Common myeloid progenitor, CD34-positive (primary cell): ENCODE measurements at regions not wholly inside any gene's neighbourhood (a gene's known extent, or its start where the extent isn't known, plus 50 kb on each side); places are given as distances from the start of the nearest gene placed in this dataset.
"Not testable (repeated sequence)": the region's sequence is repeated elsewhere in the genome, so short reads cannot be mapped to it uniquely, and the experiment has no call there.

Experiments used
- CTCF ChIA-PET: fragments of 350-600 bp; sonication (Branson Sonifier 250); formaldehyde crosslinking; loops from one replicate; lab custom pipeline; 2021; ENCODE audit warnings: antibody characterized with exemption; lab: Charles Lee
- POLR2A ChIA-PET: fragments of 350-600 bp; sonication (Branson Sonifier 250); formaldehyde crosslinking; loops from one replicate; lab custom pipeline; 2021; ENCODE audit warnings: antibody characterized with exemption; lab: Charles Lee
- DNase-seq, 3 donors: peaks; one replicate each; pipeline versions ENCODE4 v3.0.0 to v3.0.0-alpha.2; 2013
- H3K27ac ChIP-seq, 2 experiments: 1 replicate in 1 of 2; 2 replicates in 1 of 2; pipeline ENCODE4 v1.7.0; 2013; ENCODE audit warnings: inconsistent platforms in 2 of 2, low read length in 2 of 2, mild to moderate bottlenecking in 2 of 2, low read depth in 1 of 2, moderate library complexity in 1 of 2; ENCODE audit not compliant: severe bottlenecking in 2 of 2, insufficient read depth in 1 of 2, poor library complexity in 1 of 2
- H3K27me3 ChIP-seq, 5 experiments: replicated peaks in 2 of 5; 1 replicate in 3 of 5; 2 replicates in 2 of 5; pipeline versions ENCODE4 v1.6.1 to v1.7.0; 2013; ENCODE audit warnings: low read length in 4 of 5, mild to moderate bottlenecking in 2 of 5, moderate library complexity in 2 of 5, inconsistent platforms in 1 of 5; ENCODE audit not compliant: insufficient read depth in 5 of 5, control insufficient read depth in 4 of 5
- H3K36me3 ChIP-seq, 4 experiments: 1 replicate in 2 of 4; 2 replicates in 2 of 4; pipeline versions ENCODE4 v1.6.1 to v1.7.0; 2013; ENCODE audit warnings: low read length in 3 of 4, control low read depth in 1 of 4, mild to moderate bottlenecking in 1 of 4; ENCODE audit not compliant: control insufficient read depth in 4 of 4, insufficient read depth in 4 of 4
- H3K4me1 ChIP-seq, 4 experiments: 1 replicate in 3 of 4; 2 replicates in 1 of 4; pipeline versions ENCODE4 v1.6.1 to v1.7.1; 2013; ENCODE audit warnings: low read length in 3 of 4, mild to moderate bottlenecking in 3 of 4, control low read depth in 1 of 4, inconsistent platforms in 1 of 4, moderate library complexity in 1 of 4; ENCODE audit not compliant: control insufficient read depth in 4 of 4, insufficient read depth in 4 of 4; ENCODE audit errors: control extremely low read depth in 1 of 4
- H3K4me3 ChIP-seq, 7 experiments: 1 replicate in 4 of 7; 2 replicates in 3 of 7; pipeline versions ENCODE4 v1.5.1 to v1.7.0; 2013; ENCODE audit warnings: mild to moderate bottlenecking in 7 of 7, low read length in 6 of 7, moderate library complexity in 6 of 7, inconsistent platforms in 2 of 7, low read depth in 2 of 7, control low read depth in 1 of 7; ENCODE audit not compliant: insufficient read depth in 4 of 7, control insufficient read depth in 1 of 7; ENCODE audit errors: extremely low read depth in 1 of 7
- H3K9me3 ChIP-seq, 5 experiments: 1 replicate in 4 of 5; 2 replicates in 1 of 5; pipeline versions ENCODE4 v1.6.1 to v1.7.1; 2013; ENCODE audit warnings: low read length in 4 of 5, mild to moderate bottlenecking in 2 of 5, inconsistent platforms in 1 of 5, low read depth in 1 of 5, moderate library complexity in 1 of 5; ENCODE audit not compliant: control insufficient read depth in 4 of 5, insufficient read depth in 2 of 5; ENCODE audit errors: control extremely low read depth in 1 of 5
- WGBS: methylation state at CpG from one replicate; pipeline ENCODE4 v1.1.5; 2013; ENCODE audit not compliant: insufficient coverage; 5-methylcytosine and 5-hydroxymethylcytosine counted together

GRCh38 chr4:97317201-97317600 lies 826.1 kb downstream of the STPG2 start:
- H3K27me3 ChIP-seq = no peaks in the 10 kb centered on the region
- CTCF ChIA-PET = no interaction called here
- POLR2A ChIA-PET = no interaction called here
- no peak overlapping the region for H3K4me3 ChIP-seq
- no peaks in the 10 kb centered on the region for H3K36me3 ChIP-seq
- peaks cover 0 to 2% (median 0%) of the 10 kb centered on the region in 5 experiments for H3K9me3 ChIP-seq
- WGBS = no CpG with 5 or more reads among the region's 2 CpGs
- DNase-seq = no peak
- H3K4me1 ChIP-seq = no peaks in the 10 kb centered on the region
- no peak overlapping the region for H3K27ac ChIP-seq

DNA sequence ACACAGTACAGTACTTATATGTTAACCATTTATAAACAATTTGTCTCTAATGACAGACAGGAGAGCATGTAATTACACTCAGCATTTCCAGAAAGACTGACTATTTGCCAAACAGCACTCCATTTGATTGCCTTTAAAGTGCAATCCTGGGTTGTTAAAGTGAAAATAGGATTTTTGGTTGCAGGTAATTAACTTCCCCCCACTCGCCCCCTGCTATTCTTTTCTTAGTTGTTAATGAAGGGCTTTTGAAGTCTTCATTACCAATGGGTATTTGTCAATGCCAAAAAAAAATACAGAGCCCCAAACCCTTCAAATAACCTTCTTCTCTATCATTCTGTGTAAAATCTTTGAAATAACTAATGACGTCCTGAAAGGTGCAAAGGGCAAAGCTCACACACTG lies 825.6 kb downstream of the STPG2 start:
- no peak overlapping the region for H3K27ac ChIP-seq
- no peaks in the 10 kb centered on the region for H3K4me1 ChIP-seq
- no peaks in the 10 kb centered on the region for H3K27me3 ChIP-seq
- H3K36me3 ChIP-seq = no peaks in the 10 kb centered on the region
- peaks cover 0 to 2% (median 0%) of the 10 kb centered on the region in 5 experiments for H3K9me3 ChIP-seq
- H3K4me3 ChIP-seq = no peak overlapping the region
- POLR2A ChIA-PET = no interaction called here
- WGBS = 71% methylated on average over 1 of the region's 2 CpGs
- CTCF ChIA-PET = no interaction called here
- no peak for DNase-seq

DNA sequence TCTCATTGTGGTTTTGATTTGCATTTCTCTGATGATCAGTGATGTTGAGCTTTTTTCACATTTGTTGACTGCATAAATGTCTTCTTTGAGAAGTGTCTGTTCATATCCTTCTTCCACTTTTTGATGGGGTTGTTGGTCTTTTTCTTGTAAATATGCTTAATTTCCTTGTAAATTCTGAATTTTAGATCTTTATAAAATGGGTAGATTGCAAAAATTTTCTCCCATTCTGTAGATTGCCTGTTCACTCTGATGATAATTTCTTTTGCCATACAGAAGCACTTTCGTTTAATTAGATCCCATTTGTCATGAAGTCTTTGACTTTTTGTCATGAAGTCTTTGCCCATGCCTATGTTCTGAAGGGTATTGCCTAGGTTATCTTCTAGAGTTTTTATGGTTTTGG lies 817.5 kb downstream of the STPG2 start:
- POLR2A ChIA-PET, H3K4me3 ChIP-seq, H3K36me3 ChIP-seq, H3K27ac ChIP-seq, H3K4me1 ChIP-seq, H3K9me3 ChIP-seq, CTCF ChIA-PET, H3K27me3 ChIP-seq: not testable (repeated sequence)
- 100% methylated on average over 1 of the region's 1 CpG for WGBS
- DNase-seq = peak in 1 of 3 donors; percentile 7

GRCh38 chr4:97330917-97331316 lies 812.4 kb downstream of the STPG2 start:
- POLR2A ChIA-PET = no interaction called here
- Histone ChIP-seq H3K27ac (no peak overlapping the region), H3K4me1 (no peaks in the 10 kb centered on the region), H3K4me3 (no peak overlapping the region), H3K27me3 (no peaks in the 10 kb centered on the region), H3K36me3 (no peaks in the 10 kb centered on the region), H3K9me3 (no peaks in the 10 kb centered on the region)
- no peak for DNase-seq
- 38% methylated on average over 1 of the region's 1 CpG for WGBS
- CTCF ChIA-PET = no interaction called here

DNA sequence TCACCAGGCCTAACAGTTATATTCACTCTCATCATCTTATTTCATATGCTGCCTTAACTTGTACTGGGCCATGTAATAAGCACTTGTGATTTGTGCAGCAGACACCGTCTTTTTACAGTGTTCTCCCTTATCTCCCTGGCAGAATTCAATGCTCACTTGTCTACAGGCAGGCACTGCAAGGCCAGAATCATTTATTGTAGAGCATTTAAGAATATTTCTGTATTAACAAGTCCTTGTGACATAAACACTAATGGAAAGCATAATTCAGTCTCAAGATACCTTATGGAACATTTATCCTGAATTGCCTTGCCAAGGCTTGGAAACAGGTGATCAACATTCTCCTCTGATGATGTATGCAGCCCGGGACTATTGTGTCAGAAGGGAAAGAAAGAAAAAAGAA lies 808.9 kb downstream of the STPG2 start:
- Histone ChIP-seq H3K27me3 (no peaks in the 10 kb centered on the region), H3K4me3 (no peak overlapping the region), H3K27ac (no peak overlapping the region), H3K4me1 (no peaks in the 10 kb centered on the region), H3K9me3 (peaks cover 0 to 11% (median 8%) of the 10 kb centered on the region in 5 experiments), H3K36me3 (no peaks in the 10 kb centered on the region)
- 80% methylated on average over 1 of the region's 2 CpGs for WGBS
- CTCF ChIA-PET = no interaction called here
- POLR2A ChIA-PET = no interaction called here
- no peak for DNase-seq

- Histone ChIP-seq H3K9me3 (peaks cover 0 to 3% (median 0%) of the 10 kb centered on the region in 5 experiments), H3K27ac (no peak overlapping the region), H3K4me3 (no peak overlapping the region), H3K4me1 (no peaks in the 10 kb centered on the region), H3K36me3 (no peaks in the 10 kb centered on the region), H3K27me3 (no peaks in the 10 kb centered on the region)
- ChIA-PET CTCF (interaction anchor here (0.6 kb wide), 1 partner anchor 1563 kb away, joined by 4 read pairs; no protein-coding TSS in a partner anchor), POLR2A (interaction anchor here (0.5 kb wide), 1 partner anchor 685 kb away, joined by 3 read pairs; no protein-coding TSS in a partner anchor)
- WGBS = 88% methylated on average over 1 of the region's 1 CpG
- DNase-seq = no peak
Observed at GRCh38 chr4:97349468-97350186, 793.6 kb downstream of the STPG2 start.

DNA sequence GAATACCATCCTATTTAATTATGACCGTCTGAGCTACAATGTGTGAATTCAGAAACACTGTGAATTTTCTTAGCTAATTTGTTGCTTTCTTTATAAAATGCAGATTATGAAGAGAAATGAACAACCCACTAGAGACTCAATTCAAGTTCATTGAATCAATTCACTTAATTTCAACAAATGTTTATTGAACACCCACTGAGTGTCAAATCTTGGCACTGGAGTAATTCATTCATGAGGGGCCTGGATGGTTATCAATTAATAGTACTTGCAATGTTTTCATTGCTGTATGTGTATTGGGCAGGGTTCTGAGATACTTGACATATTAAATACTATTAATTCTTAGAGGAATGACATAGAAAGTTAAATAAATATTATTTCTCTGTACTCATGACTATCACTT lies 789.4 kb downstream of the STPG2 start:
- ChIA-PET CTCF (no interaction called here), POLR2A (no interaction called here)
- peaks cover 0 to under 1% (median 0%) of the 10 kb centered on the region in 5 experiments for H3K9me3 ChIP-seq
- no peak overlapping the region for H3K4me3 ChIP-seq
- no peaks in the 10 kb centered on the region for H3K27me3 ChIP-seq
- no peak overlapping the region for H3K27ac ChIP-seq
- H3K4me1 ChIP-seq = no peaks in the 10 kb centered on the region
- no peaks in the 10 kb centered on the region for H3K36me3 ChIP-seq
- WGBS = no CpG with 5 or more reads among the region's 1 CpG
- no peak for DNase-seq
